K562 (cell line): ENCODE measurements at regions not wholly inside any gene's neighbourhood (a gene's known extent, or its start where the extent isn't known, plus 50 kb on each side); places are given as distances from the start of the nearest gene placed in this dataset.

Experiments
- SMARCA5 ChIP-seq: fragments of 450-650 bp; IDR thresholded peaks from 2 replicates; pipeline ENCODE4 v1.6.1; 2016
- ZNF133 ChIP-seq: fragments of 250-450 bp; sonication (Bioruptor Pico); IDR thresholded peaks from 2 replicates; pipeline ENCODE4 v1.4.0; 2020; ENCODE audit warnings: mild to moderate bottlenecking

DNA sequence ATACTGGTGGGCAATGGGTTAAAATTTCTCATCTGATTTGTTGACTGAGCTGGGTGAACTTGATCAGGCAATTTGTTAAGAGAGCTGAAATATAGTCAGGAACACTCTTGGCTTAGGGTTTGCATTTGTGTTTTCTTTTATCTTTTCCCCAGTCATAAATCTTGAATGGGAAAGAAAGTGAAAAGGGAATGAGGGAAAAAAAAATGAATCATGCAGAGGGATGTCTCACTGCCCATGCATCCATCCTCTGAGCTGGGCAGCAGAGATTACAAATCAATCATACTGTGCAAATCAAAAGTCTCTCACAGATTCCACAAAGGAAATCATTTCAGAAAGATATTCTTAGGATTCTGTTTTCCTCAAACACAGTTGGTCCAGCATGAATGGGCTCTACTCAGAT is 174.2 kb upstream of the MPPED2 start:
- no peak for TF ChIP-seq ZNF133
- no peak for TF ChIP-seq SMARCA5
